ENCODE measurements at regions not wholly inside any gene's neighbourhood (a gene's known extent, or its start where the extent isn't known, plus 50 kb on each side); places are given as distances from the start of the nearest gene placed in this dataset.

- no peak for TF ChIP-seq TAF1 (IDR thresholded peaks at IDR 0.05; ENCODE audit: borderline replicate concordance, low read depth, low read length)
- TF ChIP-seq POLR2A (IDR thresholded peaks at IDR 0.05; ENCODE audit: low read depth, low read length), result no peak
These were observed 120.8 kb upstream of the GLI2 start for GRCh38 chr2:120614901-120615300.
